ENCODE measurements at regions not wholly inside any gene's neighbourhood (a gene's known extent, or its start where the extent isn't known, plus 50 kb on each side); places are given as distances from the start of the nearest gene placed in this dataset.

GRCh38 chr9:78439190-78439865 lies 142.4 kb downstream of the PSAT1 start:
- TF ChIP-seq CTCF (IDR thresholded peaks at IDR 0.05) = peak; percentile 62 to 89 (median 71)
- no peak for TF ChIP-seq POLR2A (IDR thresholded peaks at IDR 0.05)
